HG02885 (cell line): ENCODE measurements at regions not wholly inside any gene's neighbourhood (a gene's known extent, or its start where the extent isn't known, plus 50 kb on each side); places are given as distances from the start of the nearest gene placed in this dataset.

ENCODE experiments used
- ATAC-seq: cut with Tn5 transposase; IDR thresholded peaks from one replicate; pipeline ENCODE4 v1.9.1; 2021; ENCODE audit warnings: mild to moderate bottlenecking; ENCODE audit not compliant: unreplicated experiment, poor library complexity

GRCh38 chr2:136167721-136168475 lies 49.9 kb upstream of the CXCR4 start:
- ATAC-seq = no peak
